SK-N-SH treated with all-trans-retinoic acid at 6 μM for 48 hours (cell line): ENCODE measurements at regions not wholly inside any gene's neighbourhood (a gene's known extent, or its start where the extent isn't known, plus 50 kb on each side); places are given as distances from the start of the nearest gene placed in this dataset.

Experiments
- ATAC-seq: fragments of 200-7000 bp; cut with Tn5 transposase; 3 replicates; pipeline ENCODE4 v1.9.1; 2020; ENCODE audit warnings: mild to moderate bottlenecking, moderate library complexity
- ARNTL ChIP-seq: fragments of 450-650 bp; formaldehyde crosslinking; IDR thresholded peaks from 2 replicates; pipeline ENCODE4 v1.5.0; 2020; ENCODE audit warnings: low read depth, mild to moderate bottlenecking, moderate library complexity, borderline replicate concordance
- BACH2 ChIP-seq: fragments of 250-450 bp; sonication (Bioruptor Pico); IDR thresholded peaks from 2 replicates; pipeline ENCODE4 v1.9.0; 2021; ENCODE audit warnings: mild to moderate bottlenecking, borderline replicate concordance
- CSDC2 ChIP-seq: fragments of 250-450 bp; sonication (Bioruptor Pico); IDR thresholded peaks from 2 replicates; pipeline ENCODE4 v1.5.0; 2020; ENCODE audit warnings: mild to moderate bottlenecking, moderate library complexity
- ESRRG ChIP-seq: fragments of 250-450 bp; sonication (Bioruptor Pico); IDR thresholded peaks from 2 replicates; pipeline ENCODE4 v1.6.1; 2021; ENCODE audit warnings: mild to moderate bottlenecking
- GLIS3 ChIP-seq: fragments of 250-450 bp; sonication (Bioruptor Pico); IDR thresholded peaks from 2 replicates; pipeline ENCODE4 v1.5.0; 2020; ENCODE audit warnings: mild to moderate bottlenecking, moderate library complexity
- ISL1 ChIP-seq: fragments of 250-450 bp; sonication (Bioruptor Pico); IDR thresholded peaks from 2 replicates; pipeline ENCODE4 v2.1.2; 2022; ENCODE audit warnings: mild to moderate bottlenecking, moderate library complexity
- OSR1 ChIP-seq: fragments of 250-450 bp; sonication (Bioruptor Pico); IDR thresholded peaks from 2 replicates; pipeline ENCODE4 v1.8.0; 2022; ENCODE audit warnings: moderate library complexity, mild to moderate bottlenecking, inconsistent platforms
- PPARA ChIP-seq: fragments of 250-450 bp; sonication (Bioruptor Pico); IDR thresholded peaks from 2 replicates; pipeline ENCODE4 v1.5.0; 2020; ENCODE audit warnings: mild to moderate bottlenecking, borderline replicate concordance
- RARB ChIP-seq: fragments of 250-450 bp; sonication (Bioruptor Pico); IDR thresholded peaks from 2 replicates; pipeline ENCODE4 v1.8.0; 2021; ENCODE audit warnings: mild to moderate bottlenecking, moderate library complexity
- SNAI2 ChIP-seq: fragments of 250-450 bp; sonication (Bioruptor Pico); IDR thresholded peaks from 2 replicates; pipeline ENCODE4 v1.5.0; 2020; ENCODE audit warnings: mild to moderate bottlenecking, moderate library complexity
- TCF4 ChIP-seq: fragments of 250-450 bp; sonication (Bioruptor Pico); IDR thresholded peaks from 2 replicates; pipeline ENCODE4 v1.8.0; 2021; ENCODE audit warnings: mild to moderate bottlenecking, moderate library complexity, borderline replicate concordance
- ZC3H10 ChIP-seq: fragments of 250-450 bp; sonication (Bioruptor Pico); IDR thresholded peaks from 2 replicates; pipeline ENCODE4 v1.5.1; 2021; ENCODE audit warnings: mild to moderate bottlenecking, moderate library complexity
- ZFP3 ChIP-seq: fragments of 250-450 bp; sonication (Bioruptor Pico); IDR thresholded peaks from 2 replicates; pipeline ENCODE4 v1.5.0; 2020; ENCODE audit warnings: mild to moderate bottlenecking, moderate library complexity
- ZFP30 ChIP-seq: fragments of 450-650 bp; formaldehyde crosslinking; IDR thresholded peaks from 2 replicates; pipeline ENCODE4 v1.5.0; 2022; ENCODE audit warnings: mild to moderate bottlenecking, moderate library complexity
- ZNF565 ChIP-seq: fragments of 450-650 bp; formaldehyde crosslinking; conservative IDR thresholded peaks from 2 replicates; pipeline ENCODE4 v1.5.0; 2020; ENCODE audit warnings: low read depth, mild to moderate bottlenecking, moderate library complexity
- ZNF70 ChIP-seq: fragments of 450-650 bp; formaldehyde crosslinking; IDR thresholded peaks from 2 replicates; pipeline ENCODE4 v1.5.0; 2020; ENCODE audit warnings: mild to moderate bottlenecking, moderate library complexity
- ZNF8 ChIP-seq: fragments of 450-650 bp; formaldehyde crosslinking; IDR thresholded peaks from 2 replicates; pipeline ENCODE4 v1.5.0; 2020; ENCODE audit warnings: mild to moderate bottlenecking, moderate library complexity
- TF ChIP-seq, protein P1 (sequence below): fragments of 250-450 bp; sonication (Bioruptor Pico); IDR thresholded peaks from 2 replicates; pipeline ENCODE4 v1.5.0; 2020; ENCODE audit warnings: mild to moderate bottlenecking, moderate library complexity
- TF ChIP-seq, protein P2 (sequence below): fragments of 250-450 bp; sonication (Bioruptor Pico); IDR thresholded peaks from 2 replicates; pipeline ENCODE4 v1.8.0; 2021; ENCODE audit warnings: low read depth, mild to moderate bottlenecking, moderate library complexity, borderline replicate concordance
- TF ChIP-seq, protein P3 (sequence below): fragments of 250-450 bp; sonication (Bioruptor Pico); IDR thresholded peaks from 2 replicates; pipeline ENCODE4 v1.8.0; 2020; ENCODE audit warnings: mild to moderate bottlenecking, moderate library complexity, borderline replicate concordance
- TF ChIP-seq, protein P4 (sequence below): fragments of 250-450 bp; sonication (Bioruptor Pico); IDR thresholded peaks from 2 replicates; pipeline ENCODE4 v1.5.1; 2021; ENCODE audit warnings: mild to moderate bottlenecking, moderate library complexity
- TF ChIP-seq, protein P5 (sequence below): fragments of 250-450 bp; sonication (Bioruptor Pico); IDR thresholded peaks from 2 replicates; pipeline ENCODE4 v1.5.1; 2020; ENCODE audit warnings: low read depth, mild to moderate bottlenecking, moderate library complexity

DNA sequence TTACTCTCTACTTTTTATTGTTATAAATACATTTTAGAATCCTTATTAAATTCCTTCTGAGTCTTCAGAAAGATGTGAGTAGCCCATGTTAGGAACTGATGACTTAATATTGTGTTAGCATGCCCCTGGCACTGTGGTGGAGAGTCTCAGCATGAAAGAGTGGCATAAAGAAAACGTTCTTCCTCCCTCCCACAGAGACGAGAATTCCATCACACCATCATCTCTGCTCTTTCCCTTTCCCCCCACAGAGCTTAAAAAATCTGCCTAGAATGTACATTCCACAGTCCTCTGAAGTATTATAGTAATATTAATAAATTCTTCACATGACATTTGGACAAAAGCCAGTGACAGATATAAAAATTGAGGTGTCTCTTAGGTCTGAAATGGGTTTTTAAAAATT, 117.8 kb upstream of the DKK2 start:
- no peak for ATAC-seq
- TF ChIP-seq ARNTL (CRISPR knock-in tag) (no peak), ZNF70 (CRISPR knock-in tag) (no peak), RARB (CRISPR knock-in tag) (no peak), ZNF565 (CRISPR knock-in tag) (no peak), ESRRG (CRISPR knock-in tag) (no peak), ZC3H10 (CRISPR knock-in tag) (no peak), SNAI2 (no peak), ZFP30 (CRISPR knock-in tag) (no peak), ZNF8 (CRISPR knock-in tag) (no peak), GLIS3 (no peak), BACH2 (CRISPR knock-in tag) (no peak), CSDC2 (CRISPR knock-in tag) (no peak), TCF4 (CRISPR knock-in tag) (no peak)
- TF ChIP-seq, protein P1, sequence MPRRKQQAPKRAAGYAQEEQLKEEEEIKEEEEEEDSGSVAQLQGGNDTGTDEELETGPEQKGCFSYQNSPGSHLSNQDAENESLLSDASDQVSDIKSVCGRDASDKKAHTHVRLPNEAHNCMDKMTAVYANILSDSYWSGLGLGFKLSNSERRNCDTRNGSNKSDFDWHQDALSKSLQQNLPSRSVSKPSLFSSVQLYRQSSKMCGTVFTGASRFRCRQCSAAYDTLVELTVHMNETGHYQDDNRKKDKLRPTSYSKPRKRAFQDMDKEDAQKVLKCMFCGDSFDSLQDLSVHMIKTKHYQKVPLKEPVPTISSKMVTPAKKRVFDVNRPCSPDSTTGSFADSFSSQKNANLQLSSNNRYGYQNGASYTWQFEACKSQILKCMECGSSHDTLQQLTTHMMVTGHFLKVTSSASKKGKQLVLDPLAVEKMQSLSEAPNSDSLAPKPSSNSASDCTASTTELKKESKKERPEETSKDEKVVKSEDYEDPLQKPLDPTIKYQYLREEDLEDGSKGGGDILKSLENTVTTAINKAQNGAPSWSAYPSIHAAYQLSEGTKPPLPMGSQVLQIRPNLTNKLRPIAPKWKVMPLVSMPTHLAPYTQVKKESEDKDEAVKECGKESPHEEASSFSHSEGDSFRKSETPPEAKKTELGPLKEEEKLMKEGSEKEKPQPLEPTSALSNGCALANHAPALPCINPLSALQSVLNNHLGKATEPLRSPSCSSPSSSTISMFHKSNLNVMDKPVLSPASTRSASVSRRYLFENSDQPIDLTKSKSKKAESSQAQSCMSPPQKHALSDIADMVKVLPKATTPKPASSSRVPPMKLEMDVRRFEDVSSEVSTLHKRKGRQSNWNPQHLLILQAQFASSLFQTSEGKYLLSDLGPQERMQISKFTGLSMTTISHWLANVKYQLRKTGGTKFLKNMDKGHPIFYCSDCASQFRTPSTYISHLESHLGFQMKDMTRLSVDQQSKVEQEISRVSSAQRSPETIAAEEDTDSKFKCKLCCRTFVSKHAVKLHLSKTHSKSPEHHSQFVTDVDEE (CRISPR knock-in tag): no peak
- TF ChIP-seq, protein P2, sequence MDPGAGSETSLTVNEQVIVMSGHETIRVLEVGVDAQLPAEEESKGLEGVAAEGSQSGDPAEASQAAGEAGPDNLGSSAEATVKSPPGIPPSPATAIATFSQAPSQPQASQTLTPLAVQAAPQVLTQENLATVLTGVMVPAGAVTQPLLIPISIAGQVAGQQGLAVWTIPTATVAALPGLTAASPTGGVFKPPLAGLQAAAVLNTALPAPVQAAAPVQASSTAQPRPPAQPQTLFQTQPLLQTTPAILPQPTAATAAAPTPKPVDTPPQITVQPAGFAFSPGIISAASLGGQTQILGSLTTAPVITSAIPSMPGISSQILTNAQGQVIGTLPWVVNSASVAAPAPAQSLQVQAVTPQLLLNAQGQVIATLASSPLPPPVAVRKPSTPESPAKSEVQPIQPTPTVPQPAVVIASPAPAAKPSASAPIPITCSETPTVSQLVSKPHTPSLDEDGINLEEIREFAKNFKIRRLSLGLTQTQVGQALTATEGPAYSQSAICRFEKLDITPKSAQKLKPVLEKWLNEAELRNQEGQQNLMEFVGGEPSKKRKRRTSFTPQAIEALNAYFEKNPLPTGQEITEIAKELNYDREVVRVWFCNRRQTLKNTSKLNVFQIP (CRISPR knock-in tag): no peak
- TF ChIP-seq, protein P3, sequence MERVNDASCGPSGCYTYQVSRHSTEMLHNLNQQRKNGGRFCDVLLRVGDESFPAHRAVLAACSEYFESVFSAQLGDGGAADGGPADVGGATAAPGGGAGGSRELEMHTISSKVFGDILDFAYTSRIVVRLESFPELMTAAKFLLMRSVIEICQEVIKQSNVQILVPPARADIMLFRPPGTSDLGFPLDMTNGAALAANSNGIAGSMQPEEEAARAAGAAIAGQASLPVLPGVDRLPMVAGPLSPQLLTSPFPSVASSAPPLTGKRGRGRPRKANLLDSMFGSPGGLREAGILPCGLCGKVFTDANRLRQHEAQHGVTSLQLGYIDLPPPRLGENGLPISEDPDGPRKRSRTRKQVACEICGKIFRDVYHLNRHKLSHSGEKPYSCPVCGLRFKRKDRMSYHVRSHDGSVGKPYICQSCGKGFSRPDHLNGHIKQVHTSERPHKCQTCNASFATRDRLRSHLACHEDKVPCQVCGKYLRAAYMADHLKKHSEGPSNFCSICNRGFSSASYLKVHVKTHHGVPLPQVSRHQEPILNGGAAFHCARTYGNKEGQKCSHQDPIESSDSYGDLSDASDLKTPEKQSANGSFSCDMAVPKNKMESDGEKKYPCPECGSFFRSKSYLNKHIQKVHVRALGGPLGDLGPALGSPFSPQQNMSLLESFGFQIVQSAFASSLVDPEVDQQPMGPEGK (CRISPR knock-in tag): no peak
- TF ChIP-seq, protein P4, sequence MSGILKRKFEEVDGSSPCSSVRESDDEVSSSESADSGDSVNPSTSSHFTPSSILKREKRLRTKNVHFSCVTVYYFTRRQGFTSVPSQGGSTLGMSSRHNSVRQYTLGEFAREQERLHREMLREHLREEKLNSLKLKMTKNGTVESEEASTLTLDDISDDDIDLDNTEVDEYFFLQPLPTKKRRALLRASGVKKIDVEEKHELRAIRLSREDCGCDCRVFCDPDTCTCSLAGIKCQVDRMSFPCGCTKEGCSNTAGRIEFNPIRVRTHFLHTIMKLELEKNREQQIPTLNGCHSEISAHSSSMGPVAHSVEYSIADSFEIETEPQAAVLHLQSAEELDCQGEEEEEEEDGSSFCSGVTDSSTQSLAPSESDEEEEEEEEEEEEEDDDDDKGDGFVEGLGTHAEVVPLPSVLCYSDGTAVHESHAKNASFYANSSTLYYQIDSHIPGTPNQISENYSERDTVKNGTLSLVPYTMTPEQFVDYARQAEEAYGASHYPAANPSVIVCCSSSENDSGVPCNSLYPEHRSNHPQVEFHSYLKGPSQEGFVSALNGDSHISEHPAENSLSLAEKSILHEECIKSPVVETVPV (CRISPR knock-in tag): no peak
- TF ChIP-seq, protein P5, sequence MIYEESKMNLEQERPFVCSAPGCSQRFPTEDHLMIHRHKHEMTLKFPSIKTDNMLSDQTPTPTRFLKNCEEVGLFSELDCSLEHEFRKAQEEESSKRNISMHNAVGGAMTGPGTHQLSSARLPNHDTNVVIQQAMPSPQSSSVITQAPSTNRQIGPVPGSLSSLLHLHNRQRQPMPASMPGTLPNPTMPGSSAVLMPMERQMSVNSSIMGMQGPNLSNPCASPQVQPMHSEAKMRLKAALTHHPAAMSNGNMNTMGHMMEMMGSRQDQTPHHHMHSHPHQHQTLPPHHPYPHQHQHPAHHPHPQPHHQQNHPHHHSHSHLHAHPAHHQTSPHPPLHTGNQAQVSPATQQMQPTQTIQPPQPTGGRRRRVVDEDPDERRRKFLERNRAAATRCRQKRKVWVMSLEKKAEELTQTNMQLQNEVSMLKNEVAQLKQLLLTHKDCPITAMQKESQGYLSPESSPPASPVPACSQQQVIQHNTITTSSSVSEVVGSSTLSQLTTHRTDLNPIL (CRISPR knock-in tag): no peak

DNA sequence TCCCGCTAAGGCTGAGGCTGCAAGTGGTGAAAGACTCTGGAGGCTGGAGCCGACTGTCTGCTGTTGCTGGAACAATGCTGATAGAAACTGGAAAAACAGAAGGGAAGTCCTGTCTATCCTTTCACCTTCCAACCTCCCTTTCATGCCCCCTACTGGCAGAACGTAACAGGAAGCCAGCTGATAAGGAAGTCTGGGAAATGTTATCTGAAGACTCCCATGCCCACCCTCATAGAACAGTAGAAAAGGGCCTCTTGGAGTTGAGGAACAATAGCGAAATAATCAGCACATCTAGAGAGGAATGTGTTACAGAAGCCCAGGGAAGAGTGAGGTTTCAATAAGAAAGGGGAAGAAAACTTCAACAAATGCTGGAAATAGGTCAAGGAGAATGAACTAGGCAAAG, 117.1 kb upstream of the DKK2 start:
- no peak for TF ChIP-seq ZFP3 (CRISPR knock-in tag)
- TF ChIP-seq ESRRG (CRISPR knock-in tag): no peak
- no peak for TF ChIP-seq ZFP30 (CRISPR knock-in tag)
- no peak for ATAC-seq

DNA sequence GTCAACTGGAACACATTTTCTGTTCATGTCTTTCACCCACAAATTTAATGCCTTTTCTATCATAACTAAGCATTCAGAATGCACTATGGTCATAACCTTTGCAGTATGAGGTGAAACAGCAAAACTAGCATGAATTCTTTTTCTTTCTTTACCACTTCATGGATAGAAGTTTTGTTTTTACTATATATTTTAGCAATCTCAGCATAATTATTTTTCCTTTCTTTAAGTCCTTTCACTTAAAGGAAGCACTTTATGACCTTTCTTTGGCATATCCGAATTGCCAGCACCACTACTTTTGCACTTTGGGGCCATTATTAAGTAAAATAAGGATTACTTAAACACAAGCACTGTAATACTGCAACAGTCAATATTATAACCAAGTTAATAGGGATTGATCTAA, 115.1 kb upstream of the DKK2 start:
- ATAC-seq: no peak
- TF ChIP-seq, protein P3 (CRISPR knock-in tag): no peak
- TF ChIP-seq ESRRG (CRISPR knock-in tag) (no peak), ARNTL (CRISPR knock-in tag) (no peak), OSR1 (CRISPR knock-in tag) (no peak), GLIS3 (no peak), SNAI2 (no peak), ZFP30 (CRISPR knock-in tag) (no peak), PPARA (no peak), ISL1 (CRISPR knock-in tag) (no peak), RARB (CRISPR knock-in tag) (no peak), ZC3H10 (CRISPR knock-in tag) (no peak)
- TF ChIP-seq, protein P2 (CRISPR knock-in tag): no peak
- TF ChIP-seq, protein P4 (CRISPR knock-in tag): no peak
